Sigmoid colon (tissue), 6 donors: ENCODE measurements at regions not wholly inside any gene's neighbourhood (a gene's known extent, or its start where the extent isn't known, plus 50 kb on each side); places are given as distances from the start of the nearest gene placed in this dataset.

Source experiments
- DNase-seq: peaks from one replicate; pipeline ENCODE4 v3.0.0-alpha.2; 2019
- H3K27ac ChIP-seq, 4 donors: fragments of 200-600 bp; sonication (generic); one replicate each; pipeline ENCODE4 v1.5.1; 2016 to 2019; ENCODE audit warnings: mild to moderate bottlenecking in 1 of 4
- H3K27me3 ChIP-seq, 3 donors: fragments of 200-600 bp; sonication (generic); one replicate each; pipeline ENCODE4 v1.5.1; 2019; ENCODE audit warnings: mild to moderate bottlenecking in 1 of 3
- H3K36me3 ChIP-seq, 4 donors: fragments of 200-600 bp; sonication (generic); one replicate each; pipeline ENCODE4 v1.5.1; 2016 to 2019
- H3K4me1 ChIP-seq, 4 donors: fragments of 200-600 bp; sonication (generic); one replicate each; pipeline ENCODE4 v1.5.1; 2017 to 2019
- H3K4me3 ChIP-seq, 4 donors: fragments of 200-600 bp; sonication (generic); one replicate each; pipeline ENCODE4 v1.5.1; 2017 to 2019; ENCODE audit warnings: mild to moderate bottlenecking in 2 of 4, moderate library complexity in 1 of 4
- H3K9me3 ChIP-seq, 4 donors: fragments of 200-600 bp in 3 of 4; sonication (generic) in 3 of 4; one replicate each; pipeline versions ENCODE4 v1.5.1 to v1.6.1; 2013 to 2019
- EP300 ChIP-seq, 4 donors: sonication (generic); formaldehyde crosslinking; IDR thresholded peaks; one replicate each; pipeline ENCODE4 v1.6.1; 2017; ENCODE audit warnings: antibody characterized with exemption in 4 of 4
- POLR2A ChIP-seq, 2 donors: fragments of 450-650 bp; IDR thresholded peaks; one replicate each; pipeline ENCODE4 v1.6.1; 2016; ENCODE audit warnings: antibody characterized with exemption in 2 of 2, mild to moderate bottlenecking in 2 of 2, moderate library complexity in 2 of 2
- POLR2AphosphoS5 ChIP-seq, 4 donors: sonication (generic); formaldehyde crosslinking; IDR thresholded peaks; one replicate each; pipeline ENCODE4 v1.6.1; 2017; ENCODE audit warnings: antibody characterized with exemption in 4 of 4
- WGBS, 2 donors: extraction: QIAGEN DNeasy Blood & Tissue Kit; methylation state at CpG; one replicate each; pipeline ENCODE4 v1.1.7; 2013; 5-methylcytosine and 5-hydroxymethylcytosine counted together
- intact Hi-C: fragments of 100-400 bp; cut with DNase I; formaldehyde crosslinking; loops from one replicate; pipeline ENCODE4 v1.15.1; 2023
- TF ChIP-seq, protein P1 (sequence below), 4 experiments: fragments of 450-650 bp in 3 of 4; fragments of 200-600 bp in 1 of 4; IDR thresholded peaks; one replicate each; pipeline ENCODE4 v1.5.1; 2016 to 2019; ENCODE audit warnings: antibody characterized with exemption in 4 of 4, mild to moderate bottlenecking in 3 of 4, moderate library complexity in 2 of 4
- donor health status: healthy with polysubstance abuse.
- donor health status: healthy.

- H3K27ac ChIP-seq = no peak overlapping the region
- WGBS, 2 donors = 84 to 86% methylated on average over 5 of the region's 5 CpGs
- no peak for DNase-seq
- no peaks in the 10 kb centered on the region for H3K36me3 ChIP-seq
- no peaks in the 10 kb centered on the region for H3K27me3 ChIP-seq
- no peak overlapping the region for H3K4me3 ChIP-seq
- intact Hi-C loops = no loop called here
- TF ChIP-seq EP300 (IDR thresholded peaks at IDR 0.05) (no peak), POLR2A (IDR thresholded peaks at IDR 0.05) (no peak), POLR2AphosphoS5 (IDR thresholded peaks at IDR 0.05) (no peak)
- TF ChIP-seq, protein P1, sequence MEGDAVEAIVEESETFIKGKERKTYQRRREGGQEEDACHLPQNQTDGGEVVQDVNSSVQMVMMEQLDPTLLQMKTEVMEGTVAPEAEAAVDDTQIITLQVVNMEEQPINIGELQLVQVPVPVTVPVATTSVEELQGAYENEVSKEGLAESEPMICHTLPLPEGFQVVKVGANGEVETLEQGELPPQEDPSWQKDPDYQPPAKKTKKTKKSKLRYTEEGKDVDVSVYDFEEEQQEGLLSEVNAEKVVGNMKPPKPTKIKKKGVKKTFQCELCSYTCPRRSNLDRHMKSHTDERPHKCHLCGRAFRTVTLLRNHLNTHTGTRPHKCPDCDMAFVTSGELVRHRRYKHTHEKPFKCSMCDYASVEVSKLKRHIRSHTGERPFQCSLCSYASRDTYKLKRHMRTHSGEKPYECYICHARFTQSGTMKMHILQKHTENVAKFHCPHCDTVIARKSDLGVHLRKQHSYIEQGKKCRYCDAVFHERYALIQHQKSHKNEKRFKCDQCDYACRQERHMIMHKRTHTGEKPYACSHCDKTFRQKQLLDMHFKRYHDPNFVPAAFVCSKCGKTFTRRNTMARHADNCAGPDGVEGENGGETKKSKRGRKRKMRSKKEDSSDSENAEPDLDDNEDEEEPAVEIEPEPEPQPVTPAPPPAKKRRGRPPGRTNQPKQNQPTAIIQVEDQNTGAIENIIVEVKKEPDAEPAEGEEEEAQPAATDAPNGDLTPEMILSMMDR (IDR thresholded peaks at IDR 0.05) = no peak
- no peaks in the 10 kb centered on the region for H3K4me1 ChIP-seq
- no peaks in the 10 kb centered on the region for H3K9me3 ChIP-seq
These were observed 719.7 kb upstream of the SOX11 start for GRCh38 chr2:4972472-4972871.

GRCh38 chr2:4973354-4973753 lies 718.8 kb upstream of the SOX11 start:
- no peaks in the 10 kb centered on the region for H3K4me1 ChIP-seq
- no peaks in the 10 kb centered on the region for H3K9me3 ChIP-seq
- H3K36me3 ChIP-seq = no peaks in the 10 kb centered on the region
- intact Hi-C loops = no loop called here
- H3K4me3 ChIP-seq = no peak overlapping the region
- H3K27me3 ChIP-seq = no peaks in the 10 kb centered on the region
- no peak overlapping the region for H3K27ac ChIP-seq
- DNase-seq = no peak
- TF ChIP-seq, protein P1 (IDR thresholded peaks at IDR 0.05) = no peak
- no peak for TF ChIP-seq POLR2AphosphoS5 (IDR thresholded peaks at IDR 0.05)
- no peak for TF ChIP-seq EP300 (IDR thresholded peaks at IDR 0.05)
- TF ChIP-seq POLR2A (IDR thresholded peaks at IDR 0.05) = no peak

- DNase-seq = no peak
- Histone ChIP-seq H3K27me3 (no peaks in the 10 kb centered on the region), H3K4me1 (no peaks in the 10 kb centered on the region), H3K9me3 (no peaks in the 10 kb centered on the region), H3K36me3 (no peaks in the 10 kb centered on the region), H3K4me3 (no peak overlapping the region), H3K27ac (no peak overlapping the region)
- no peak for TF ChIP-seq POLR2A (IDR thresholded peaks at IDR 0.05)
- TF ChIP-seq EP300 (IDR thresholded peaks at IDR 0.05) = no peak
- intact Hi-C loops = no loop called here
- 85 to 92% methylated on average over 2 of the region's 2 CpGs for WGBS, 2 donors
These were observed 718.2 kb upstream of the SOX11 start for GRCh38 chr2:4973973-4974372.

- WGBS, 2 donors = 84 to 88% methylated on average over 7 of the region's 7 CpGs
- no peak overlapping the region for H3K4me3 ChIP-seq
- no peaks in the 10 kb centered on the region for H3K4me1 ChIP-seq
- H3K9me3 ChIP-seq = no peaks in the 10 kb centered on the region
- no peaks in the 10 kb centered on the region for H3K36me3 ChIP-seq
- H3K27ac ChIP-seq = no peak overlapping the region
- intact Hi-C loops = no loop called here
- no peak for DNase-seq
- TF ChIP-seq, protein P1 (IDR thresholded peaks at IDR 0.05) = no peak
- TF ChIP-seq POLR2AphosphoS5 (IDR thresholded peaks at IDR 0.05) = no peak
- TF ChIP-seq POLR2A (IDR thresholded peaks at IDR 0.05) = no peak
- TF ChIP-seq EP300 (IDR thresholded peaks at IDR 0.05) = no peak
- H3K27me3 ChIP-seq = no peaks in the 10 kb centered on the region
These were observed 715.8 kb upstream of the SOX11 start for GRCh38 chr2:4976407-4976806.

DNA sequence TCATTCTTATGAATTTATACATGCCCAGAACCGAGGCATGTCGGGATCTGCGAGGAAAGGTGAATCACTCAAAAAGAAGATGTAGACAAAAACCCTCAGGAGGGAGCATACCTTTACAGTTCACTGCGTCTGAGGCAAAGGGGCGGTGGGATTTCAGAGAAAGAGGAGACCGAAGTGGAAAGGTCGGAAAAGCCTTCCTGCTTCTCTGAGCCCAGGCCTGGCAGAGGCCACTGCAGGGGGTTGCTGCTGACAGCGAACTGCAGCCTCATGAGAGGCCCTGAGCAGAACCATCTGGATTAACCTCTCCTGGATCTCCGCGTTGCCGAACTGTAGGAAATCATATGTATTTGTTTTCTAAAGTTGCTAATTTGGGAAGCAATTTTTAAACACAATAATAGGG lies 713.1 kb upstream of the SOX11 start:
- no peaks in the 10 kb centered on the region for H3K4me1 ChIP-seq
- intact Hi-C loops = no loop called here
- H3K27ac ChIP-seq = no peak overlapping the region
- 73 to 82% methylated on average over 11 of the region's 11 CpGs for WGBS, 2 donors
- no peak overlapping the region for H3K4me3 ChIP-seq
- H3K27me3 ChIP-seq = no peaks in the 10 kb centered on the region
- DNase-seq = no peak
- TF ChIP-seq POLR2A (IDR thresholded peaks at IDR 0.05) = no peak
- no peaks in the 10 kb centered on the region for H3K36me3 ChIP-seq
- no peaks in the 10 kb centered on the region for H3K9me3 ChIP-seq

DNA sequence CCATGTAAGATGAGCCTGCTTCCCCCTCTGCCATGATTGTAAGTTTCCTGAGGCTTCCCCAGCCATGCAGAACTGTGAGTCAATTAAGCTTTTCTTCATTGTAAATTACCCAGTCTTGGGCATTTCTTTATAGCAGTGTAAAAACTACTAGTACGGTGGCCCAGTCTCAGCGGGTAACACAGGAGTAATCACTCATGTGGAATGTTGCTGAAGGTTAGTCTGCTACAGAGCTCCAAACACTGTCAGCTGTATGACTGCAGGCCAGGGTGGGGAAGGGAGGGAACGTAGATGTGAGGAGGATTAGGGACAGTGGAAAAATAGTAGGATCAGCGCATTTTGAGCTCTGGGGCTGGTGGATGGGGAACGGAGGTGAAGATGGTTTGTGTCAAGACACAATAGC lies 711.2 kb upstream of the SOX11 start:
- Histone ChIP-seq H3K27ac (no peak overlapping the region), H3K9me3 (no peaks in the 10 kb centered on the region), H3K27me3 (no peaks in the 10 kb centered on the region), H3K36me3 (no peaks in the 10 kb centered on the region), H3K4me1 (no peaks in the 10 kb centered on the region), H3K4me3 (no peak overlapping the region)
- TF ChIP-seq, protein P1 (IDR thresholded peaks at IDR 0.05) = no peak
- TF ChIP-seq EP300 (IDR thresholded peaks at IDR 0.05) = no peak
- TF ChIP-seq POLR2AphosphoS5 (IDR thresholded peaks at IDR 0.05) = no peak
- TF ChIP-seq POLR2A (IDR thresholded peaks at IDR 0.05) = no peak
- 77 to 79% methylated on average over 5 of the region's 5 CpGs for WGBS, 2 donors
- no peak for DNase-seq
- intact Hi-C loops = no loop called here
